ENCODE measurements at regions not wholly inside any gene's neighbourhood (a gene's known extent, or its start where the extent isn't known, plus 50 kb on each side); places are given as distances from the start of the nearest gene placed in this dataset.

DNA sequence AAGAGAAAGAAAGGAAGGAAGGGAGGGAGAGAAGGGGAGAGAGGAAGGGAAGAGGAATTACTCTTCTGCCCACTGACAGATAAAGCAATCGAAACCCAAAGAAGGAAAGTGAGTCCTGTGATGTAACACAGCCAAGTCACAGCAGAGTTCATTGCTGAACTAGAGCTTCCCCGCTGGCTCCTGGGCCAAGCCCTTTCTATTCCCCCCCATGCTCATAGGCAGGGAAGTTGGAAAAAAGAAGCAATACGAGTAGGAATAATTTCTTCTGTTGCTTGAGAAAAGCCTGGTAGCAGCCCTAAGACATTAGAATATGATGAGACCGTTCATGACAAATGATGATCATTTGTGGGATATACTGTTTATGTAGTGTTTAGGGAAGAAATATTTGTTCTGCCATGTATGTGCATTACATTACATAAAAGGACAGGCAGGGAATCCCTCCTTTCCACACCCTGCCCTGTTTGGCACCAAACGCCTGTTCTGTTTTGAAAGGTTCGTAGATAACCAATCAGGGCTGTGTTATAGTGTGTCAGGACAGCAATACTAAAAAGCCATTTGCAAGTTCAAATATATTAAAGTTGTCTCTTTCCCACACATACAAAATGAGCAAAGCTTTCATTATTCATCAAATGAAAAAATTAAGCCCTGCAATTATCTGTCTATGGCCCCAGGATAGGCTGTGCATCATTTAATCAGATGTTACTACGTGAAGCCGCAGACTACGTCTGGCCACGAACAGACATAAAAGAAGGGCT, 111.0 kb upstream of the TRPM1 start:
- TF ChIP-seq EZH2 (IDR thresholded peaks at IDR 0.05; ENCODE audit: borderline replicate concordance, insufficient read depth, low read length, poor library complexity, severe bottlenecking) (no peak), CTCF (IDR thresholded peaks at IDR 0.05; ENCODE audit: poor library complexity, severe bottlenecking) (no peak), POLR2AphosphoS5 (IDR thresholded peaks at IDR 0.05) (no peak), TAF1 (IDR thresholded peaks at IDR 0.05; ENCODE audit: low read depth) (no peak)
